Peyer's patch (tissue), 4 donors: ENCODE measurements at regions not wholly inside any gene's neighbourhood (a gene's known extent, or its start where the extent isn't known, plus 50 kb on each side); places are given as distances from the start of the nearest gene placed in this dataset.
"Not testable (repeated sequence)": the region's sequence is repeated elsewhere in the genome, so short reads cannot be mapped to it uniquely, and the experiment has no call there.

ENCODE experiments used
- CTCF ChIP-seq, 6 experiments: fragments of 450-650 bp in 4 of 6; fragments of 200-600 bp in 2 of 6; sonication (generic) in 1 of 6; IDR thresholded peaks; one replicate each; pipeline ENCODE4 v1.5.1; 2017 to 2019; ENCODE audit warnings: antibody characterized with exemption in 6 of 6, mild to moderate bottlenecking in 3 of 6, moderate library complexity in 1 of 6
- POLR2A ChIP-seq, 2 donors: fragments of 450-650 bp; IDR thresholded peaks; one replicate each; pipeline ENCODE4 v1.5.1; 2017; ENCODE audit warnings: antibody characterized with exemption in 2 of 2, mild to moderate bottlenecking in 2 of 2, moderate library complexity in 2 of 2

- TF ChIP-seq CTCF, POLR2A (IDR thresholded peaks at IDR 0.05): not testable (repeated sequence)
These were observed 75.0 kb upstream of the WAC start for GRCh38 chr10:28457873-28458272.
